ENCODE measurements at regions not wholly inside any gene's neighbourhood (a gene's known extent, or its start where the extent isn't known, plus 50 kb on each side); places are given as distances from the start of the nearest gene placed in this dataset.
"Not testable (repeated sequence)": the region's sequence is repeated elsewhere in the genome, so short reads cannot be mapped to it uniquely, and the experiment has no call there.

DNA sequence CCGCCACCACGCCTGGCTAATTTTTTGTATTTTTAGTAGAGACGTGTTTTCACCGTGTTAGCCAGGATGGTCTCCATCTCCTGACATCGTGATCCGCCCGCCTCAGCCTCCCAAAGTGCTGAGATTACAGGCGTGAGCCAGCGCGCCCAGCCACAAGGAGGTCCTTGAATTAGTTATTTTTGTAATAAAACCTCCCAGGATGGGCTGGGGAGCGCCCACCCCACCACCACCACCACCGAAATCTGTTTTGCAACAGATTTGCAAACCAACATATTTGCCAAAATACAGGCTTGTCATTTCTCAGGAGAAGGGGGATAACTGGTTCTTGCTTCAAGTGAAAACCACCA lies 151.7 kb downstream of the ADSS2 start:
- not testable (repeated sequence) for TF ChIP-seq SIN3A (IDR thresholded peaks at IDR 0.05; ENCODE audit: borderline replicate concordance, insufficient read depth, low read depth, low read length); POLR2AphosphoS5 (IDR thresholded peaks at IDR 0.05; ENCODE audit: low read depth, low read length)
- TF ChIP-seq, protein P1, sequence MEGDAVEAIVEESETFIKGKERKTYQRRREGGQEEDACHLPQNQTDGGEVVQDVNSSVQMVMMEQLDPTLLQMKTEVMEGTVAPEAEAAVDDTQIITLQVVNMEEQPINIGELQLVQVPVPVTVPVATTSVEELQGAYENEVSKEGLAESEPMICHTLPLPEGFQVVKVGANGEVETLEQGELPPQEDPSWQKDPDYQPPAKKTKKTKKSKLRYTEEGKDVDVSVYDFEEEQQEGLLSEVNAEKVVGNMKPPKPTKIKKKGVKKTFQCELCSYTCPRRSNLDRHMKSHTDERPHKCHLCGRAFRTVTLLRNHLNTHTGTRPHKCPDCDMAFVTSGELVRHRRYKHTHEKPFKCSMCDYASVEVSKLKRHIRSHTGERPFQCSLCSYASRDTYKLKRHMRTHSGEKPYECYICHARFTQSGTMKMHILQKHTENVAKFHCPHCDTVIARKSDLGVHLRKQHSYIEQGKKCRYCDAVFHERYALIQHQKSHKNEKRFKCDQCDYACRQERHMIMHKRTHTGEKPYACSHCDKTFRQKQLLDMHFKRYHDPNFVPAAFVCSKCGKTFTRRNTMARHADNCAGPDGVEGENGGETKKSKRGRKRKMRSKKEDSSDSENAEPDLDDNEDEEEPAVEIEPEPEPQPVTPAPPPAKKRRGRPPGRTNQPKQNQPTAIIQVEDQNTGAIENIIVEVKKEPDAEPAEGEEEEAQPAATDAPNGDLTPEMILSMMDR (IDR thresholded peaks at IDR 0.05): not testable (repeated sequence)
- TF ChIP-seq, protein P2, sequence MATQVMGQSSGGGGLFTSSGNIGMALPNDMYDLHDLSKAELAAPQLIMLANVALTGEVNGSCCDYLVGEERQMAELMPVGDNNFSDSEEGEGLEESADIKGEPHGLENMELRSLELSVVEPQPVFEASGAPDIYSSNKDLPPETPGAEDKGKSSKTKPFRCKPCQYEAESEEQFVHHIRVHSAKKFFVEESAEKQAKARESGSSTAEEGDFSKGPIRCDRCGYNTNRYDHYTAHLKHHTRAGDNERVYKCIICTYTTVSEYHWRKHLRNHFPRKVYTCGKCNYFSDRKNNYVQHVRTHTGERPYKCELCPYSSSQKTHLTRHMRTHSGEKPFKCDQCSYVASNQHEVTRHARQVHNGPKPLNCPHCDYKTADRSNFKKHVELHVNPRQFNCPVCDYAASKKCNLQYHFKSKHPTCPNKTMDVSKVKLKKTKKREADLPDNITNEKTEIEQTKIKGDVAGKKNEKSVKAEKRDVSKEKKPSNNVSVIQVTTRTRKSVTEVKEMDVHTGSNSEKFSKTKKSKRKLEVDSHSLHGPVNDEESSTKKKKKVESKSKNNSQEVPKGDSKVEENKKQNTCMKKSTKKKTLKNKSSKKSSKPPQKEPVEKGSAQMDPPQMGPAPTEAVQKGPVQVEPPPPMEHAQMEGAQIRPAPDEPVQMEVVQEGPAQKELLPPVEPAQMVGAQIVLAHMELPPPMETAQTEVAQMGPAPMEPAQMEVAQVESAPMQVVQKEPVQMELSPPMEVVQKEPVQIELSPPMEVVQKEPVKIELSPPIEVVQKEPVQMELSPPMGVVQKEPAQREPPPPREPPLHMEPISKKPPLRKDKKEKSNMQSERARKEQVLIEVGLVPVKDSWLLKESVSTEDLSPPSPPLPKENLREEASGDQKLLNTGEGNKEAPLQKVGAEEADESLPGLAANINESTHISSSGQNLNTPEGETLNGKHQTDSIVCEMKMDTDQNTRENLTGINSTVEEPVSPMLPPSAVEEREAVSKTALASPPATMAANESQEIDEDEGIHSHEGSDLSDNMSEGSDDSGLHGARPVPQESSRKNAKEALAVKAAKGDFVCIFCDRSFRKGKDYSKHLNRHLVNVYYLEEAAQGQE (IDR thresholded peaks at IDR 0.05; ENCODE audit: insufficient read depth in 1 of 2, low read depth in 2 of 2, low read length in 1 of 2): not testable (repeated sequence)

Measured in Panc1 (cell line).